Epithelial cell of prostate (primary cell): ENCODE measurements at regions not wholly inside any gene's neighbourhood (a gene's known extent, or its start where the extent isn't known, plus 50 kb on each side); places are given as distances from the start of the nearest gene placed in this dataset.
"Not testable (repeated sequence)": the region's sequence is repeated elsewhere in the genome, so short reads cannot be mapped to it uniquely, and the experiment has no call there.

Source experiments
- DNase-seq: peaks from one replicate; pipeline ENCODE4 v3.0.0-alpha.2; 2011; ENCODE audit warnings: low read depth, low spot score
- H3K27ac ChIP-seq: fragments of 450-650 bp; 2 replicates; pipeline ENCODE4 v1.5.1; 2017; ENCODE audit warnings: mild to moderate bottlenecking

DNA sequence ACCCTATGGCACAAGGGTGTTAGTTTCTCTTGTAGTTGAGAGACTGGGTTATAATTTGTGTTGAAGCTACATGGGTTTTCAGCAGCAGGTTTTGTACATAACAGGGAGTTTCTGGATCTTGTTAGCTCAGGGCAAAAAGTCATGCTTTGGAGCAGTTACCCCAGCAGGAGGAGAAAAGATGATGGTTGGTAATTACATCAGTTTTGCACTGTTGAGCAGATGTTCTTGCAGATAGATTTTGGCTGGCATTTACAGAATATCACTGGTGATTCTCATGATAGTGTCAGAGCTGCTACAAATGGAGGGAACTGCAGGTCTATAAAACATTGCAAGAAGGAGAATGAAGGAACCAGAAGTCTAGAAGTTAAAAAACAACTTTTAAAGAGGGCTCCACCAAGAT is 215.2 kb upstream of the ATP5MC3 start:
- DNase-seq = no peak
- no peak overlapping the region for H3K27ac ChIP-seq

DNA sequence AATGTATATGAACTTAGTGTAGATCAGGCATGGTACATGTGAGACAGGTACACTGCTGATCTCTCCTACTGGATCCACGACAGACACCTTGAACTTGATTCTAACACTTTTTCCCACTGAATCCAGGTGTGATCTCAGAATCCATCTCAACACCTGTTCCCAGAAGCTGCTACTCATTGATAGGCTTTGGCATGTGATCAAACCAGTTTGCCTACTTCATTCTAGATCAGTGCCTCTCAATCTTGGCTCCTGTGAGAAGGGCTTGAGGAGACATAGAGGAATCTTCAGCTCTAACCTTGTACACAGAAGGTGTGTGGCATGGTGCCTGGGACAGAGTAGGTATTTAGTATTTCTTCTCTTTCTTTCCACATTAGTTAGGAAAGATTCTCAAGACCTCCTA is 212.3 kb upstream of the ATP5MC3 start:
- no peak for DNase-seq
- H3K27ac ChIP-seq = no peak overlapping the region

DNA sequence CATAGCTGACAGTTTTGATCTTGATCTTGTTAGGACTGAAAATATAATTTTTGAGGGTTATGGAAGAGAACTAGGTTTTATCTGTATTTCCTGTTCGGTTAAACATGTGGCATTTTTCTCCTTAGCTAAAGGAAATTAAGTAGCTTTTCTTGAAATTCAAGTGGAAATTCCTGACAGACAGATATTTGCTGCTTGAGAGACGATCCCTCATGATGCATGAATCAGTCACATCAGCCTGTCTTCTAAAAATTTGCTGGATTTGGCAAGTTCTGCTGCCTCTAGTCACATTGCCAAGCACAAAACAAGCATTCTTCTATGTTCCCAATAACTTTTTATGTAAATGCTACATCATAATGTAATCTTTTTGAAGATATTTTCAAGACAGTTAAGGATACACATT is 201.8 kb upstream of the ATP5MC3 start:
- DNase-seq = no peak
- no peak overlapping the region for H3K27ac ChIP-seq

DNA sequence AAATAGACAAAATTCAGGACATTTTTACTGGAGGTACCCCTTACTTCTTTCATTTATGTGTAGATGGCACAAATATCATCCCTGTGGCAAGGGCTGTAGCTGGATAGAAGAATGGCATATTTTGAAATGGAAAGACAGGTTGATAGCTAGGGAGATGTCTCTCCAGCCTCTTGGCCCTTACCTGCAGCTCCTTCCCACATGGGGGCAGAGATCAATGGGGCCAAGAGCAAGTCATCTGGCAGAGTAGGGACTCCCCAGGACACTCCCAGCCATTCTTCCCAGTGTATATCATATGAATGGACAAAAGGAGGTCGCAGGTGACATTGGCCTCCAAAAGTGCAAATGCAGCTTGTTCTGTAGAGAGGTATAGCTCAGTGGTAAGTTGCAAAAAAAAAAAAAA is 192.2 kb upstream of the ATP5MC3 start:
- DNase-seq = no peak
- H3K27ac ChIP-seq = peak overlapping the region; percentile 22

DNA sequence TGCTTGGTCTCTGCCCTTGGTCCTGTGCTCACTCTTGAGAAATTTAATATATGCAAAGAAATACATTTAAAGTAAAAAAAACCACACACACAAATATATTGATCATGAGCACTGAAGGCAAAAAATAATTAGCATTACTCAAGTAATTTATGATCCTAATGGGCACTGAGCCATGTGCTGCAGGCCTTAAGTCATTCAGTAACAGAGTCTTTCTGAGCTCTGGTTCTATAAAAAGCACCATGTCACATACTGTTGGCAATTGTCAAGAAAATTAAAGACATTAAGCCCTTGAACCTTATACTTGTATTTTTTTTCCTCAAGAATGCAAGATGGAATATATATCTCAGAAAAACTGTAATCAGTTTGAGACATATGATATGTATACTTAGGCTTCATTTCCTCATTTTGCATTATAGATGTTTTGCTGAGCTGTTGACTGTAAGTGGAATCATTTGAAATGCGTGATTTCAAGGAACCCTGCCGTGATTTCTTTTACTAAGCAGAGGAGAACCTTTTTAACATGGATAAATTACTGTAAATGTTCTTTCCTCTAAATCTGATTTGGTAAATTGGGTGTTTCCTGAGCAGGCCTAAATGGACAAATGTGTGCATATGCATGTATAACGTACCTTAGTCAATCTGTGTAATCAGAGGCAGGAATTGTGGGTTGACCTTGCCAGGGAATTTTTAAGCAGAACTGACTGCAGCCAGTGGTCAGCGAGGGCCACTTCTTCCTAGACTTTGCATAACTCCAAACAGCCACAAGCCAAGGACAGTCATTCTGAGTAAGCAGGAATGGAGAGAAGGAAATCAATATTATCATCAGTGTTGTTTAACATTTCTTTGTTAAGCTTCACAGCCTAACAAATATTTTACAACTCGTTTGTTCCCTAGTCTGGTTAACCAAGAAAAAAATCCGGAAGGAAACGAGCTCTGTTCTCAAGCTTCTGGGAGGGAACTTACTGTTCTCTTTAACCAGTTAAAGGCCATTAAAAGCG is 191.5 kb upstream of the ATP5MC3 start:
- no peak for DNase-seq
- H3K27ac ChIP-seq = peak overlapping the region; percentile 22

DNA sequence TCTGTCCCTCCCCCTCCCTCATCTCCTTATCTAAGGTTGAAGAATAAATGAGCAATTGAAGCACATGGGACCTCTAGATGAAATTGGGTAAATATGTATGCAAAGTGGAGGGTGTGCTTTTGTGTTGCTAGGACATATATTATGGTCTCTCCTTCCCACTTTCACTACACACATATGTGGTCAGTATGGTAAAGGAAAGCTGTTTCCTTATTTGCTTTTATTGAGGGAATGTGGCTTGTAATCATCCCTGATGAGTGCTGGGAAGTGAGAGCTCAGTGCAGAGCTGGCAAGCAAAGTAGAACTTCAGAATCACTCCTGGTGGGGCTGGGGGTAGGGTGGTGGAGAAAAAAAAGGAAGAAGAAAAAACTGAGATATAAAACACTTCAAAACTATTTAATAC is 189.9 kb upstream of the ATP5MC3 start:
- DNase-seq = no peak
- no peak overlapping the region for H3K27ac ChIP-seq

DNA sequence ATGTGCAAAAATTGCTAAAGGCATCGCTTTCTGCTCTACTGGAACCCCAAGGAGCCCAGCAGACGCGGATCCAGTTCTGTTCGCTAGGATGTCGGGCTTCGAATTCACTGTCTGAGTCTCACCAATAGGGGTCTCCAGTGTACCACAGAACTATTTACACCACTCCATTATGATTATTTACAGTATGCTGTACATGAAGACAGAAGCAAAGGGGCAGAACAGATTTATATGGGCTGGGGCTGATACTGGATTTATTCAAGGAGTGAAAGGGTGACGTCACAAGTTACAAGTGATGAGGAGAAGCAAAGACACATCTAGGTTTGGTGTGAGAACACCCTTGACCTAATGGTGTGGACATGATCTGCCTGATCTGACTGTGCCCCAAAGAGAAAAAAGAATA is 185.3 kb upstream of the ATP5MC3 start:
- no peak overlapping the region for H3K27ac ChIP-seq
- DNase-seq = no peak

DNA sequence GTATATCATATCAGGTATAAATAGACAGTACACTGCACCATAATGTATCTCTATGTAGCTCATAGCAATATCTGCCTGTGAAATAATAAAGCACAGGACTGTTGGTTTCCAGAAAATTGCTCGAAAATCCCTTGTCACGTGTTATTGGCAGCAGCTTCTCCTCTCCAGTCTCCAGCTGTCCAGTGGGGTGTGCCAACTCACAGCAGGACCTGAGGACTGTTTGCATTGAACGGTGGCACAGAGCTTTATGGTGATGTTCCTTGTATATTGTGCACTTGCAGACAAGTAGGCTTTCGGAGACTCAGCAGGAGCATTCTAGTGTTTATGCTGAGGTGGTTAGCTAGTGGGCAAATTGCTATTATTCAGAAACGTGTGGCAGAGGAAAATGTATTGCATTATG is 182.2 kb upstream of the ATP5MC3 start:
- DNase-seq = no peak
- H3K27ac ChIP-seq = no peak overlapping the region

DNA sequence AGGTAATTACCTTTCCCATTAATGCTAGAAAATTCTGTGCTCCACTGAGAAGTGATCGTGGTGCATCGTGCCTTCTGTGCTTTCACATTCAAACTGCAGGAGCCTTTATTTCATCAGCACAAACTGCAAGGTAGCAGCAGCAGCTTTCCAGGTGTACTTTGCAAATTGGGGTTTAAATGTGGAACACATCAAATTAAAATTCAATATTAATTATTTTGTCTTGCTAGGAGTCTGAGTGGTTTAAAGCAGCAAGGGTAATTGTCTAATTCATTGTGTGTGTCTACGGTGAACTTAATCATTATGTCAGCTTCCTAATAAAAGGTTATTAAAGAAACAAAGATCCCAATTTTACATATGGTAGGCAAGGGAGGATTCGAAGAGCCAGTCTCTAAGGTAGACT is 180.8 kb upstream of the ATP5MC3 start:
- H3K27ac ChIP-seq = no peak overlapping the region
- no peak for DNase-seq

DNA sequence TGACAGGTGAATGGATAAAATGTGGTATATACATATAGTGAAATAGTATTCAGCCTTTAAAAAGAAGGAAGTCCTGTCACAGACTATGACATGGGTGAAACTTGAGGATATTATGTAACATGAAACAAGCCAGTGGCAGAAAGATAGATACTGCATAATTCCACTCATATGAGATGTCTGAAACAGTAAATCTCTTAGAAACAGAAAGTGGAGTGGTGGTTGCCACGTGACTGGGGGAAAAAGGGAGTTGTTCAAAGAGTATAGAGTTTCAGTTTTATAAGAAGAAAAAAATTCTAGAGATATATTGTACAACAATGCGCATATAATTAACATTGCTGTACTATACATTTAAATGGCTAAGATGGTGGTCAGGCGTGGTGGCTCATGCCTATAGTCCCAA is 178.2 kb upstream of the ATP5MC3 start:
- no peak for DNase-seq
- H3K27ac ChIP-seq = no peak overlapping the region

DNA sequence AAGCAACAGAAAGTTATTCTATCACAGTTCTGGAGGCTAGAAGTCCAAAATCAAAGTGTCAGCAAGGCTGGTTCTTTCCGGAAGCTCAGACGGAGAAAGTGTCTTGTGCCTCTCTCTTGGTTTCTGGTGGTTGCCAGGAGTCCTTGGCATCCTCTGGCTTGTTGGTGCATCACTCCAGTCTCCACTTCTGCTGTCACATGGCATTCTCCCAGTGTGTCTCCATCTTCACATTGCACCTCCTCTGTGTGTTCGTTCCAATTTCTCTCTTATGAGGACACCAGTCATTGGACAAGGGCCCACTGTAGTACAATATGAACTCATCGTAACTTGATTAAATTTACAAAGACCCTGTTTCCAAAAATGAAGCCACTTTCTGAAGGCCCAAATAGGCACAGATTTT is 175.4 kb upstream of the ATP5MC3 start:
- no peak overlapping the region for H3K27ac ChIP-seq
- no peak for DNase-seq

DNA sequence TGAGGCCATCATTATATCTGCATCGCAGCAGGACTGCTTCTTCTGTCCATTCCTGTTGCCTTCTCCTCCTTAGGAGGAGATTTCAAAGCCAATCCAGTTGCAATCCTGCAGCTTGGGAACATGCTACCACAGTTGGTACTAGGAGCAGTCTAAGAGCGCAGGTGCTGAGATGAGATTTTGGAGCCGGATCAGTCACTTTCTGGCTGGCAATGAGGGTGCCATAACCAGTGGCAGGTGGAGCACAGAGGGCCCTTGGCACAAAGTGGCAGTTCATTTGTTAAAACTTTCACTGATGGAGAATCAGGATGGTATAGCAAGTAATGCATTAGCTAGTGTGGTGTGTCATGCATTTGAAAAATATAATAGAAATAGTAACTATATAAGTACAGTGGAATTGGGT is 173.7 kb upstream of the ATP5MC3 start:
- no peak overlapping the region for H3K27ac ChIP-seq
- no peak for DNase-seq

DNA sequence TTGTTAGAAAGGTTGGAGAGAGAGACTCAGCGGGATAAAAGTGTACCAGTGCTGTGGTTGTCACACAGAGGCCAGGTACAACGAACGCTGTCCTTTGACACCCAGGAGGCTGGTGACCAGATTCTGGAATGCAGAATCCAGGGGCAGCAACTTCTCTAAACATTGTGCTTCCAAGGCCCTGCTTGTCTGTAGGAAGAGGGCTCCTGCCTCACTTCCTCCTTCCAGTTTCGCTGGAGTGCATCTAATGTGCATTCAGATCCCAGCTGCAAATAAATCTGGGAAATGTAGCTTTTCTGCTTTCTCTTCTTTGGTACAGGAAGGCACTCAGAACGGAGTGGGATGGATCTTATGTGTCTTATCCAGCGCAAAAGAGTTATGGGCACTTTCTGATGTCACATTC is 171.8 kb upstream of the ATP5MC3 start:
- H3K27ac ChIP-seq = no peak overlapping the region
- DNase-seq = no peak

DNA sequence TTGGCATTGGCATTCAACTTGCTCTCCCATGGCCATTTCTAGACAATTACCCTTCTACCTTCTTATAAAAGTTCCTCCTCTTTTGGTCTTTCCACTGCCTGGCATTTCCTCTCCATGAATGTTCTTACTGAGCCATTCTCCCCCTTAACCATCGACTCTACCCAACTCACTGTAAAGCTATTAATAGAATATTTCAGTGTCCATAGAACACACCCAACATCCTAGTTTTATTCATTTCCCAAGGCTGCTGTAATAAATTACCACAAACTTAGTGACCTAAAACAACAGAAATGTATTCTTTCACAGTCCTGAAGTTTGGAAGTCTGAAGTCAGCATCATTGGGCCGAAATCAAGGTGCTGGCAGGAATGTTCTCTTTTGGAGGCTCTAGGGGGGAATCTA is 170.0 kb upstream of the ATP5MC3 start:
- DNase-seq = no peak
- H3K27ac ChIP-seq = no peak overlapping the region

DNA sequence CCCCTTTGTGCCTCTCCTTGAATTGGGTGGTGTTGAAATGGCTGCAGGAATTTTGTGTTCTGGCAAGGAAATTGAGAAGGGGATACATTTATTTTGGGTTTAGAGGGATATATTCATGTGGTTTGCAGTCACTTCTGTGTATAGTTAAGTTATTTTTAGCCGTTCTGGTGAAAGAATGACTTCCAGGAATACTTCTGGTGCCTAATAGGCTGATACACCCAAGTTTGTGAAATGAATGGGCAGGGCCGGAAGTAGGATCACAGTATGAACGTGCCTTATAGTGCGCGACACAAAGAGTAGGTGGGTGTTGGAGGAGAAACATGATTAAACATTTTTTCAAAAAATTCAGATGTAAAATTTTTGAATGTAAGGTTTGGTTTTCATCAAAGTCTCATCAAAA is 168.6 kb upstream of the ATP5MC3 start:
- no peak for DNase-seq
- no peak overlapping the region for H3K27ac ChIP-seq

DNA sequence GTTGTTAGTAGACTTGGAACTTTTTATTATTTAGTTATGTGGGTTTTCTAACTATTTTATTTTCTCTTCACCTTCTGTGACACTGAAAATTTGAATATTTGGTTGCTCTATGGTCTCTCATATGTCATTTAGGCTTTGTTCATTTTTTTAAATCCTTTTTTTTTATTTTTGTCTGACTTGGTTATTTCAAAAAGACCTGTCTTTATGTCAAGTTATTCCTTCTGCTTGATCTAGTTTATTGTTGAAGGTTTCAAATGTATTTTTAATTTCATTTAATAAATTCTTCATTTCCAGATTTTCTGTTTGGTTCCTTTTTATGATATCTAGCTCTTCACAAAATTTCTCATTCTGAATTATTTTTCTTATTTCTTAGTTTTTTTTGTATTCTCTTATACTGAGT is 160.6 kb upstream of the ATP5MC3 start:
- no peak for DNase-seq
- H3K27ac ChIP-seq = no peak overlapping the region

DNA sequence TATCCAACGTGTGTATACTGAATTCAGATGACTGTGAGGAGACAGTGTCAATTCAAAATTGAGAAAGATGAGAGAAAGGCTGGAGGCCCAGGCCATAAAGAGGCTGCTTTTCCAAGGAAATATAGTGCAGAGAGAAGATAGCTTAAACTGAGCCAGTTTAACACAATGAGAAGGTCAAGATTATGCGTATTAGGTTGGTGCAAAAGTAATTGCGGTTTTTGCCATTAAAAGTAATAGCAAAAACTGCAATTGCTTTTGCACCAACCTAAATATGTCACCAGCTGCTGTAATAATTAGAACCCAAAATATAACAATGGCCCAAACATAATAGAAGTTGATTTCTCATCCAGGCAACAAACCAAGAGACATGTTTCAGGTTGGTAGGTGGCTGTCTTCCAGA is 148.7 kb upstream of the ATP5MC3 start:
- no peak for DNase-seq
- no peak overlapping the region for H3K27ac ChIP-seq

DNA sequence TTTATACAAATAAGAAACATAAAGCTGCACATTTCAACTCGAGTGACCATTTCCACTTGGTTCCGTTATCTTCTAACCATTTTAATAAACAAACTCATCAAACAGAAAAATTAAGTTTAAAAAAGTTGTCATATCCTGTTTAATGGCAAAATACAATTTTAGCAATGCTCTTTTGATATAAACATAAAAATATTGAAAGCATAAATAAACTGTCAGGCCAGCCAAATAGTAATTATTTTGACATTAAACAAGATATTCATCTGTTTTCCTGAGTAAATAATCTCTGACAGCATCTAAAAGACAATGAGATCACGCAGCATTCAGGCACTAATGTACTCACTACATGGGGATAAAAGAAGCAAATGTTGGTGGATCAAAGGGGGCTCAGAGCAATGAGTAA is 145.3 kb upstream of the ATP5MC3 start:
- DNase-seq = no peak
- H3K27ac ChIP-seq = no peak overlapping the region

DNA sequence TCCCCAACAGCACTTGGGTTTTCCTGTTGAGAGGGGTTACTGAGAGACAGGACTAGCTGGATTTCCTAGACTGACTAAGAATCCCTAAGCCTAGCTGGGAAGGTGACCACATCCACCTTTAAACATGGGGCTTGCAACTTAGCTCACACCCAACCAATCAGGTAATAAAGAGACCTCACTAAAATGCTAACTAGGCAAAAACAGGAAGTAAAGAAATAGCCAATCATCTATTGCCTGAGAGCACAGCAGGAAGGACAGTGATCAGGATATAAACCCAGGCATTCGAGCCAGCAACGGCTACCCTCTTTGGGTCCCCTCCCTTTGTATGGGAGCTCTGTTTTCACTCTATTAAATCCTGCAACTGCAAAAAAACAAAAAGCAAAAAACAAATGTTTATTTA is 144.7 kb upstream of the ATP5MC3 start:
- DNase-seq, H3K27ac ChIP-seq: not testable (repeated sequence)

DNA sequence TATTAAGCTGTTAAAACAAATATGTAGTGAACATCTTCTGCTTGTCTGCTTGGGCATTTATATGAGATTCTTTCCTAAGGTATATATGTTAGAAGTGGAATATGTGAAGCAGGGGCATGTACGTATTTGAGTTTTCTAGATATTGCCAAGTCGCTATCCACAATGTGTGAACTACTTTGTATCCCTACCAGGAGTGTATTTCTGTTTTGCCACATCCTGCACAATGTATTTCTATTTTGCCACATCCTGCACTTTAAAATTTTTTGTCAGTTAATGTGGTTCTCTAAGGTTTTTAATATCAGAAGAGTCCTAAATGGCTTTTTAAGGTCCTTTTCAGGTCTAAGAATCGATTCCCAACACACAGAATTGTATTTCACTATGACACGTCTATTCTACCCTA is 141.7 kb upstream of the ATP5MC3 start:
- no peak overlapping the region for H3K27ac ChIP-seq
- DNase-seq = no peak

DNA sequence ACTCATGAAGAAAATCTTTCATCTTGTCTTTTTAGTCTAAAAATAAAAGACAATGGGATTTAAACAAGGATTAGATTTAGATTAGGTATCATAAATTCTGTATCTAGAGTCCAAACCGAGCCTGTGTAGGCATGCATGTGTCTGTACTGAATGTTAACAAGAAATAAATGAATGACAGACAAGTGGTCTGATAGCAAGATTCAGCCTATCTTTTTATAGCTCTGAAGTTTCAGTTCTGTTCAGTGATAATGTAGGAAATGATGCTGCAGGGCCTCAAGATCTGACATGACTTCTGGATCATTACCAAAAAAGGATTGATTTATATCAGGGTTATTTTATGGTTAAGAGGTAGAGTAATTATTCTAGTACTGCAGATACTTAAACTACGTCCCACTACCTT is 137.0 kb upstream of the ATP5MC3 start:
- DNase-seq = no peak
- no peak overlapping the region for H3K27ac ChIP-seq

DNA sequence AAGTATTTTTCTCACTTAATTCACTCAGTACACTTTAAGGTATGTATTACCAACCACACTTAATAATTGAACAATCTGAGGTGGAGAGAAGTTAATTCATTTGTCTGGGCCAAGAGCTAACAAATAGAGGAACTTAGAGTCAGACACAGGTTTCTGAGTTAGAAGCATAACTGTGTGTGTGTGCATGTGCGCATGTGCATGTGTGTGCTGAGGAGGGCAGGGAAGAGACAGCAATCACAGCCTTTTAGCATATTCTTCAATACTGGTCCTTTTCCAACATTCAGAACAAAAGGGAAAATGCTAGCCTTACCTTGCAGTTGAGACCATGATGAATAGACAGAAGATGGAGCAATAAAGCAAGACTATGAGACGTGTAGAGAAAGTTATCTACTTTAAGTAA is 136.2 kb upstream of the ATP5MC3 start:
- no peak for DNase-seq
- no peak overlapping the region for H3K27ac ChIP-seq
